HL-60 (cell line): ENCODE measurements at regions not wholly inside any gene's neighbourhood (a gene's known extent, or its start where the extent isn't known, plus 50 kb on each side); places are given as distances from the start of the nearest gene placed in this dataset.

Source experiments
- SPI1 ChIP-seq: IDR thresholded peaks from 2 replicates; pipeline ENCODE4 v1.6.1; 2012; ENCODE audit warnings: low read depth, mild to moderate bottlenecking, borderline replicate concordance
- TF ChIP-seq, protein P1 (sequence below): IDR thresholded peaks from one replicate; pipeline ENCODE4 v1.5.1; 2011; ENCODE audit warnings: low read length, control low read depth, inconsistent platforms; ENCODE audit not compliant: insufficient read depth
- TF ChIP-seq, protein P2 (sequence below): IDR thresholded peaks from 2 replicates; pipeline ENCODE4 v1.6.1; 2012; ENCODE audit warnings: low read depth; ENCODE audit not compliant: insufficient replicate concordance

- TF ChIP-seq, protein P1, sequence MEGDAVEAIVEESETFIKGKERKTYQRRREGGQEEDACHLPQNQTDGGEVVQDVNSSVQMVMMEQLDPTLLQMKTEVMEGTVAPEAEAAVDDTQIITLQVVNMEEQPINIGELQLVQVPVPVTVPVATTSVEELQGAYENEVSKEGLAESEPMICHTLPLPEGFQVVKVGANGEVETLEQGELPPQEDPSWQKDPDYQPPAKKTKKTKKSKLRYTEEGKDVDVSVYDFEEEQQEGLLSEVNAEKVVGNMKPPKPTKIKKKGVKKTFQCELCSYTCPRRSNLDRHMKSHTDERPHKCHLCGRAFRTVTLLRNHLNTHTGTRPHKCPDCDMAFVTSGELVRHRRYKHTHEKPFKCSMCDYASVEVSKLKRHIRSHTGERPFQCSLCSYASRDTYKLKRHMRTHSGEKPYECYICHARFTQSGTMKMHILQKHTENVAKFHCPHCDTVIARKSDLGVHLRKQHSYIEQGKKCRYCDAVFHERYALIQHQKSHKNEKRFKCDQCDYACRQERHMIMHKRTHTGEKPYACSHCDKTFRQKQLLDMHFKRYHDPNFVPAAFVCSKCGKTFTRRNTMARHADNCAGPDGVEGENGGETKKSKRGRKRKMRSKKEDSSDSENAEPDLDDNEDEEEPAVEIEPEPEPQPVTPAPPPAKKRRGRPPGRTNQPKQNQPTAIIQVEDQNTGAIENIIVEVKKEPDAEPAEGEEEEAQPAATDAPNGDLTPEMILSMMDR = no peak
- no peak for TF ChIP-seq SPI1
- TF ChIP-seq, protein P2, sequence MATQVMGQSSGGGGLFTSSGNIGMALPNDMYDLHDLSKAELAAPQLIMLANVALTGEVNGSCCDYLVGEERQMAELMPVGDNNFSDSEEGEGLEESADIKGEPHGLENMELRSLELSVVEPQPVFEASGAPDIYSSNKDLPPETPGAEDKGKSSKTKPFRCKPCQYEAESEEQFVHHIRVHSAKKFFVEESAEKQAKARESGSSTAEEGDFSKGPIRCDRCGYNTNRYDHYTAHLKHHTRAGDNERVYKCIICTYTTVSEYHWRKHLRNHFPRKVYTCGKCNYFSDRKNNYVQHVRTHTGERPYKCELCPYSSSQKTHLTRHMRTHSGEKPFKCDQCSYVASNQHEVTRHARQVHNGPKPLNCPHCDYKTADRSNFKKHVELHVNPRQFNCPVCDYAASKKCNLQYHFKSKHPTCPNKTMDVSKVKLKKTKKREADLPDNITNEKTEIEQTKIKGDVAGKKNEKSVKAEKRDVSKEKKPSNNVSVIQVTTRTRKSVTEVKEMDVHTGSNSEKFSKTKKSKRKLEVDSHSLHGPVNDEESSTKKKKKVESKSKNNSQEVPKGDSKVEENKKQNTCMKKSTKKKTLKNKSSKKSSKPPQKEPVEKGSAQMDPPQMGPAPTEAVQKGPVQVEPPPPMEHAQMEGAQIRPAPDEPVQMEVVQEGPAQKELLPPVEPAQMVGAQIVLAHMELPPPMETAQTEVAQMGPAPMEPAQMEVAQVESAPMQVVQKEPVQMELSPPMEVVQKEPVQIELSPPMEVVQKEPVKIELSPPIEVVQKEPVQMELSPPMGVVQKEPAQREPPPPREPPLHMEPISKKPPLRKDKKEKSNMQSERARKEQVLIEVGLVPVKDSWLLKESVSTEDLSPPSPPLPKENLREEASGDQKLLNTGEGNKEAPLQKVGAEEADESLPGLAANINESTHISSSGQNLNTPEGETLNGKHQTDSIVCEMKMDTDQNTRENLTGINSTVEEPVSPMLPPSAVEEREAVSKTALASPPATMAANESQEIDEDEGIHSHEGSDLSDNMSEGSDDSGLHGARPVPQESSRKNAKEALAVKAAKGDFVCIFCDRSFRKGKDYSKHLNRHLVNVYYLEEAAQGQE = no peak
Measured at GRCh38 chr4:110778521-110778920, 155.6 kb upstream of the PITX2 start.
